K562 (cell line): ENCODE measurements at regions not wholly inside any gene's neighbourhood (a gene's known extent, or its start where the extent isn't known, plus 50 kb on each side); places are given as distances from the start of the nearest gene placed in this dataset.

ENCODE experiments used
- ATF3 ChIP-seq, 2 experiments: fragments of 450-650 bp in 1 of 2; sonication (generic) in 1 of 2; formaldehyde crosslinking in 1 of 2; IDR thresholded peaks in 1 of 2; conservative IDR thresholded peaks in 1 of 2; 2 replicates each; pipeline versions ENCODE4 v1.6.1 to v1.8.1; 2016 to 2023; ENCODE audit warnings: mild to moderate bottlenecking in 2 of 2, moderate library complexity in 2 of 2, inconsistent platforms in 1 of 2, missing genetic modification reagents in 1 of 2
- CTCF ChIP-seq, 3 experiments: IDR thresholded peaks in 2 of 3; conservative IDR thresholded peaks in 1 of 3; 2 replicates each; pipeline ENCODE4 v1.5.1; 2011 to 2012; ENCODE audit warnings: low read length in 3 of 3, mild to moderate bottlenecking in 3 of 3, control low read depth in 2 of 3, improper control_type of control experiment in 1 of 3, inconsistent platforms in 1 of 3, low read depth in 1 of 3, mixed read lengths in 1 of 3, moderate library complexity in 1 of 3; ENCODE audit not compliant: insufficient read depth in 2 of 3
- EZH2 ChIP-seq: IDR thresholded peaks from 2 replicates; pipeline ENCODE4 v1.6.1; 2012; ENCODE audit warnings: low read depth, mild to moderate bottlenecking, inconsistent platforms, low read length, borderline replicate concordance
- FOXM1 ChIP-seq, 2 experiments: fragments of 450-650 bp in 1 of 2; sonication (generic) in 1 of 2; formaldehyde crosslinking in 1 of 2; IDR thresholded peaks; 2 replicates each; pipeline versions ENCODE4 v1.6.1 to v1.9.0; 2017 to 2022; ENCODE audit warnings: low read depth in 2 of 2, mild to moderate bottlenecking in 2 of 2, missing genetic modification reagents in 1 of 2, moderate library complexity in 1 of 2
- JUND ChIP-seq, 2 experiments: IDR thresholded peaks; 2 replicates in 1 of 2; 3 replicates in 1 of 2; pipeline ENCODE4 v1.6.1; 2011; ENCODE audit warnings: borderline replicate concordance in 2 of 2, low read depth in 2 of 2, low read length in 2 of 2, improper control_type of control experiment in 1 of 2, missing biosample characterization in 1 of 2, missing genetic modification characterization in 1 of 2, missing genetic modification reagents in 1 of 2
- MAX ChIP-seq: sonication (generic); formaldehyde crosslinking; IDR thresholded peaks from 2 replicates; pipeline ENCODE4 v1.9.0; 2022; ENCODE audit warnings: mild to moderate bottlenecking, missing genetic modification reagents
- NFIC ChIP-seq: fragments of 450-650 bp; IDR thresholded peaks from 2 replicates; pipeline ENCODE4 v1.6.1; 2017; ENCODE audit warnings: mild to moderate bottlenecking, inconsistent platforms
- POLR2A ChIP-seq: fragments of 450-650 bp; conservative IDR thresholded peaks from 2 replicates; pipeline ENCODE4 v1.6.1; 2016
- POLR2AphosphoS2 ChIP-seq: IDR thresholded peaks from 2 replicates; pipeline ENCODE4 v1.6.1; 2012; ENCODE audit warnings: low read length, improper control_type of control experiment
- PRPF4 ChIP-seq: fragments of 200-400 bp; formaldehyde crosslinking; IDR thresholded peaks from one replicate; pipeline ENCODE4 v1.6.1; 2017; ENCODE audit warnings: low read length, low read depth, mild to moderate bottlenecking; ENCODE audit not compliant: insufficient read depth, poor library complexity, severe bottlenecking
- YY1 ChIP-seq, 3 experiments: IDR thresholded peaks; 2 replicates each; pipeline ENCODE4 v1.6.1; 2011; ENCODE audit warnings: low read length in 2 of 3, mild to moderate bottlenecking in 2 of 3, moderate library complexity in 2 of 3, borderline replicate concordance in 1 of 3, control low read depth in 1 of 3, low read depth in 1 of 3; ENCODE audit not compliant: insufficient read depth in 3 of 3, insufficient replicate concordance in 2 of 3, control insufficient read depth in 1 of 3, insufficient read length in 1 of 3; ENCODE audit errors: extremely low read depth in 1 of 3
- ZFP36 ChIP-seq: fragments of 150-350 bp; IDR thresholded peaks from 2 replicates; pipeline ENCODE4 v1.6.1; 2018; ENCODE audit warnings: low read length, low read depth; ENCODE audit not compliant: partially characterized antibody
- ZNF274 ChIP-seq: IDR thresholded peaks from 2 replicates; pipeline ENCODE4 v1.6.1; 2011; ENCODE audit warnings: low read depth, mild to moderate bottlenecking, low read length, moderate library complexity, borderline replicate concordance

- TF ChIP-seq JUND (IDR thresholded peaks at IDR 0.05; ENCODE audit: borderline replicate concordance, low read depth, low read length) (no peak), JUND (tag; IDR thresholded peaks at IDR 0.05; ENCODE audit: borderline replicate concordance, low read depth, low read length) (no peak), YY1 (IDR thresholded peaks at IDR 0.05; ENCODE audit: borderline replicate concordance in 1 of 3, control insufficient read depth in 1 of 3, extremely low read depth in 1 of 3, insufficient read depth in 3 of 3, insufficient read length in 1 of 3, insufficient replicate concordance in 2 of 3, low read depth in 1 of 3, low read length in 2 of 3) (no peak), CTCF (IDR thresholded peaks at IDR 0.05 in 2 of 3, conservative IDR thresholded peaks at IDR 0.05 in 1 of 3; ENCODE audit: insufficient read depth in 2 of 3, low read depth in 1 of 3, low read length in 3 of 3) (no peak), ZNF274 (no peak), FOXM1 (IDR thresholded peaks at IDR 0.05; ENCODE audit: low read depth) (no peak), FOXM1 (CRISPR knock-in tag; IDR thresholded peaks at IDR 0.05; ENCODE audit: low read depth) (no peak), POLR2AphosphoS2 (no peak), ATF3 (IDR thresholded peaks at IDR 0.05) (no peak), ATF3 (CRISPR knock-in tag; conservative IDR thresholded peaks at IDR 0.05) (no peak), NFIC (no peak), ZFP36 (no peak), EZH2 (no peak), PRPF4 (no peak), MAX (CRISPR knock-in tag) (no peak), POLR2A (no peak)
Observed at GRCh38 chr20:6577451-6577850, 190.0 kb upstream of the BMP2 start.
